MM.1S (cell line): ENCODE measurements at regions not wholly inside any gene's neighbourhood (a gene's known extent, or its start where the extent isn't known, plus 50 kb on each side); places are given as distances from the start of the nearest gene placed in this dataset.

ENCODE experiments used
- DNase-seq: peaks from one replicate; pipeline ENCODE4 v3.0.0-alpha.2; 2015
- H2AFZ ChIP-seq: fragments of 300-600 bp; sonication (generic); 2 replicates; pipeline ENCODE4 v1.6.0; 2016; ENCODE audit warnings: antibody characterized with exemption, low read length
- H3F3A ChIP-seq: fragments of 300-600 bp; sonication (generic); 2 replicates; pipeline ENCODE4 v1.6.1; 2016; ENCODE audit warnings: mild to moderate bottlenecking, antibody characterized with exemption, low read length, moderate library complexity, mixed read lengths; ENCODE audit not compliant: insufficient read depth
- H3K27ac ChIP-seq: fragments of 300-600 bp; sonication (generic); 2 replicates; pipeline ENCODE4 v1.5.1; 2016; ENCODE audit warnings: mild to moderate bottlenecking, low read length
- H3K27me3 ChIP-seq: fragments of 300-600 bp; sonication (generic); replicated peaks from 2 replicates; pipeline ENCODE4 v1.6.0; 2016; ENCODE audit warnings: low read length; ENCODE audit not compliant: insufficient read depth
- H3K36me3 ChIP-seq: fragments of 300-600 bp; sonication (generic); replicated peaks from 2 replicates; pipeline ENCODE4 v1.6.1; 2016; ENCODE audit warnings: mild to moderate bottlenecking, low read length, mixed read lengths; ENCODE audit not compliant: insufficient read depth
- H3K4me1 ChIP-seq: fragments of 300-600 bp; sonication (generic); 2 replicates; pipeline ENCODE4 v1.6.1; 2016; ENCODE audit warnings: low read length, mixed read lengths
- H3K4me2 ChIP-seq: fragments of 300-600 bp; sonication (generic); 2 replicates; pipeline ENCODE4 v1.6.0; 2016; ENCODE audit warnings: low read depth, low read length
- H3K4me3 ChIP-seq: fragments of 300-600 bp; sonication (generic); 2 replicates; pipeline ENCODE4 v1.5.1; 2016; ENCODE audit warnings: low read length, mixed read lengths
- H3K79me2 ChIP-seq: fragments of 300-600 bp; sonication (generic); 2 replicates; pipeline ENCODE4 v1.6.1; 2016; ENCODE audit warnings: mixed run types, low read length, mixed read lengths
- H3K9ac ChIP-seq: fragments of 300-600 bp; sonication (generic); 2 replicates; pipeline ENCODE4 v1.6.1; 2016; ENCODE audit warnings: low read length, mixed read lengths
- H3K9me2 ChIP-seq: fragments of 300-600 bp; sonication (generic); replicated peaks from 2 replicates; pipeline ENCODE4 v1.6.1; 2016; ENCODE audit warnings: mild to moderate bottlenecking, low read length, mixed read lengths; ENCODE audit not compliant: insufficient read depth
- H3K9me3 ChIP-seq: fragments of 300-600 bp; sonication (generic); replicated peaks from 2 replicates; pipeline ENCODE4 v1.6.1; 2016; ENCODE audit warnings: mild to moderate bottlenecking, low read length, mixed read lengths; ENCODE audit not compliant: insufficient read depth
- H4K20me1 ChIP-seq: fragments of 300-600 bp; sonication (generic); 2 replicates; pipeline ENCODE4 v1.6.1; 2016; ENCODE audit warnings: mild to moderate bottlenecking, low read length, moderate library complexity, mixed read lengths; ENCODE audit not compliant: insufficient read depth
- EZH2 ChIP-seq: fragments of 300-600 bp; sonication (generic); optimal IDR thresholded peaks from 2 replicates; pipeline ENCODE3; 2017; ENCODE audit warnings: low read depth, mild to moderate bottlenecking, antibody characterized with exemption, low read length, mixed read lengths
- EZH2phosphoT487 ChIP-seq: fragments of 300-600 bp; sonication (generic); IDR thresholded peaks from 2 replicates; pipeline ENCODE4 v1.6.1; 2018; ENCODE audit warnings: antibody characterized with exemption, low read length
- TF ChIP-seq, protein P1 (sequence below): fragments of 300-600 bp; sonication (generic); IDR thresholded peaks from 2 replicates; pipeline ENCODE4 v1.5.1; 2016; ENCODE audit warnings: antibody characterized with exemption, low read length, mixed read lengths

DNA sequence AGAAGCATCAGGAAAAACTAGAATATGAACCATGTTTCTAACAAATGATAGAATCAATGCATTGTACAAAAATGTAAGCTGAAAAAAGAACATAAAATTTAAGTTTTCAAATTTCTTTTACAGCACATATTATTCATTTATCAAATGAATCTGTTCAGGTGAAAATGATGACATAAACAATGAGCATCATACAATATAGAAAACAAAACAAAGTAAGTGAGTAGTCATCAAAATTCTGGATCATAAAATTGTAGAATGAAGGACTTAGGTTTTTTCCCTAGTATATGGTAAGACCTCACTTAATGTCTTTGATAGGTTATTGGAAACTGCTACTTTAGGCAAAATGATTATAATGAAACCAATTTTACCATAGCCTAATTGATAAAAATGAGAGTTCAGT lies 427.0 kb upstream of the KCNH7 start:
- H3K36me3 ChIP-seq, result no peaks in the 10 kb centered on the region
- H4K20me1 ChIP-seq, result no peaks in the 10 kb centered on the region
- H3K9ac ChIP-seq, result no peak overlapping the region
- DNase-seq, result no peak
- H3K4me3 ChIP-seq, result no peak overlapping the region
- H3K27me3 ChIP-seq, result no peaks in the 10 kb centered on the region
- no peak overlapping the region for H3K4me2 ChIP-seq
- H3K27ac ChIP-seq, result no peak overlapping the region
- H3K4me1 ChIP-seq, result no peaks in the 10 kb centered on the region
- no peak overlapping the region for H2AFZ ChIP-seq
- H3K9me3 ChIP-seq, result no peaks in the 10 kb centered on the region
- TF ChIP-seq EZH2phosphoT487 (no peak), EZH2 (no peak)
- TF ChIP-seq, protein P1, sequence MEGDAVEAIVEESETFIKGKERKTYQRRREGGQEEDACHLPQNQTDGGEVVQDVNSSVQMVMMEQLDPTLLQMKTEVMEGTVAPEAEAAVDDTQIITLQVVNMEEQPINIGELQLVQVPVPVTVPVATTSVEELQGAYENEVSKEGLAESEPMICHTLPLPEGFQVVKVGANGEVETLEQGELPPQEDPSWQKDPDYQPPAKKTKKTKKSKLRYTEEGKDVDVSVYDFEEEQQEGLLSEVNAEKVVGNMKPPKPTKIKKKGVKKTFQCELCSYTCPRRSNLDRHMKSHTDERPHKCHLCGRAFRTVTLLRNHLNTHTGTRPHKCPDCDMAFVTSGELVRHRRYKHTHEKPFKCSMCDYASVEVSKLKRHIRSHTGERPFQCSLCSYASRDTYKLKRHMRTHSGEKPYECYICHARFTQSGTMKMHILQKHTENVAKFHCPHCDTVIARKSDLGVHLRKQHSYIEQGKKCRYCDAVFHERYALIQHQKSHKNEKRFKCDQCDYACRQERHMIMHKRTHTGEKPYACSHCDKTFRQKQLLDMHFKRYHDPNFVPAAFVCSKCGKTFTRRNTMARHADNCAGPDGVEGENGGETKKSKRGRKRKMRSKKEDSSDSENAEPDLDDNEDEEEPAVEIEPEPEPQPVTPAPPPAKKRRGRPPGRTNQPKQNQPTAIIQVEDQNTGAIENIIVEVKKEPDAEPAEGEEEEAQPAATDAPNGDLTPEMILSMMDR, result no peak
- no peaks in the 10 kb centered on the region for H3K9me2 ChIP-seq
- no peaks in the 10 kb centered on the region for H3K79me2 ChIP-seq
- no peaks in the 10 kb centered on the region for H3F3A ChIP-seq

DNA sequence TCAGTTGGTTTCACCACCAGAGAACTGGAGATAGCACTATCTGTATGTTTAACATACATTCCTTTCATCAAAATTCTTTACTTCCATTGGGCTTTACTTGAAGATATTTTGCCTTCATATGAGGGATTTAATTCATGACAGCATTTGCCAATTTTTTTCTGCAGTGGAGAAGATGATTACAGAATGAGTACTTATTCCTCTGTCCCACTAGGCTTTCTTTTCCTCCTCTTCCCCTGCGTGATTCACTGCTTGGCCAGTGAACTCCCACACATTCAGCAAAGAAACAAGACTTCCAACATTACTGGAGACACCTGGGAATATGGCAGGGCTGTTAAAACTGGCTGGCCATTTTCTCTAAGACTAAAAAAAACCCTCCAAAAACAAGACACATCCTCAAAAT lies 425.8 kb upstream of the KCNH7 start:
- Histone ChIP-seq H3K27ac (no peak overlapping the region), H3K4me1 (no peaks in the 10 kb centered on the region), H3K9me2 (no peaks in the 10 kb centered on the region), H3K9me3 (no peaks in the 10 kb centered on the region), H4K20me1 (no peaks in the 10 kb centered on the region), H3K36me3 (no peaks in the 10 kb centered on the region), H3K27me3 (no peaks in the 10 kb centered on the region), H2AFZ (no peak overlapping the region), H3K4me2 (no peak overlapping the region), H3K79me2 (no peaks in the 10 kb centered on the region), H3K4me3 (no peak overlapping the region), H3K9ac (no peak overlapping the region), H3F3A (no peaks in the 10 kb centered on the region)
- TF ChIP-seq EZH2 (no peak), EZH2phosphoT487 (no peak)
- TF ChIP-seq, protein P1, result no peak
- no peak for DNase-seq

DNA sequence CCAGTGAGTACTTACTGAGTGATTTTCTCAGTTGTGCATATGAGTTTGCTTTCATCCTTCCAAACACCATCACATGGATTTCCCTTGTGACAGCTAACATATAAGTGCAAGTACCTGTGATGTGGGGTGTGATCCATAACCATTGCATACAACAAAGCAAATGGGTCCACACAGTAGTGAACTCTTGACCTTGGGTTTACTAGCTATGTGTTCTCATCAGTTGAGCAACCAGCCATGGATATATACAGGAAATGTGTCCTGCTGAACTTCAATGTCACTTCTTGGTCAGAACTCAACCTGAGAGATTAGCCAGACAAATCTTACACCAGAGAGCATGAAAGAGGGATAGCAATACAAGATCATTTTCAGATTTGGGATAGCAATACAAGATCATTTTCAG lies 420.9 kb upstream of the KCNH7 start:
- Histone ChIP-seq H3K9ac (no peak overlapping the region), H3K4me2 (no peak overlapping the region), H3K27me3 (no peaks in the 10 kb centered on the region), H4K20me1 (no peaks in the 10 kb centered on the region), H3F3A (no peaks in the 10 kb centered on the region), H3K9me2 (no peaks in the 10 kb centered on the region), H2AFZ (no peak overlapping the region), H3K27ac (no peak overlapping the region), H3K36me3 (no peaks in the 10 kb centered on the region), H3K9me3 (no peaks in the 10 kb centered on the region), H3K79me2 (no peaks in the 10 kb centered on the region), H3K4me3 (no peak overlapping the region), H3K4me1 (no peaks in the 10 kb centered on the region)
- no peak for DNase-seq
- TF ChIP-seq EZH2phosphoT487 (no peak), EZH2 (no peak)
- TF ChIP-seq, protein P1, result no peak
